Bronchial epithelial cell (primary cell): ENCODE measurements at regions not wholly inside any gene's neighbourhood (a gene's known extent, or its start where the extent isn't known, plus 50 kb on each side); places are given as distances from the start of the nearest gene placed in this dataset.

Experiments used
- DNase-seq: peaks from one replicate; pipeline ENCODE4 v3.0.0-alpha.2; 2010; ENCODE audit warnings: low read depth
- FAIRE-seq: peaks from 2 replicates; lab custom pipeline; 2011; peaks lifted over from hg19 to GRCh38; lab: Jason Lieb, UNC
- H3K27me3 ChIP-seq: 2 replicates; pipeline ENCODE4 v1.5.1; 2011; ENCODE audit warnings: low read length; ENCODE audit not compliant: control insufficient read depth, insufficient read depth
- H3K36me3 ChIP-seq: 2 replicates; pipeline ENCODE4 v1.5.1; 2011; ENCODE audit warnings: low read length; ENCODE audit not compliant: control insufficient read depth, insufficient read depth
- H3K4me3 ChIP-seq: 2 replicates; pipeline ENCODE4 v1.5.1; 2011; ENCODE audit warnings: mild to moderate bottlenecking, low read depth, low read length, control low read depth
- CTCF ChIP-seq: IDR thresholded peaks from 2 replicates; pipeline ENCODE4 v1.5.1; 2011; ENCODE audit warnings: mild to moderate bottlenecking, moderate library complexity, low read length, control low read depth, inconsistent platforms; ENCODE audit not compliant: insufficient read depth, severe bottlenecking

GRCh38 chr2:41867553-41867952 lies 180.3 kb upstream of the PKDCC start:
- no peaks in the 10 kb centered on the region for H3K27me3 ChIP-seq
- FAIRE-seq (no peak), DNase-seq (no peak)
- TF ChIP-seq CTCF, result no peak
- no peak overlapping the region for H3K4me3 ChIP-seq
- H3K36me3 ChIP-seq, result no peaks in the 10 kb centered on the region

GRCh38 chr2:41869542-41870264 lies 178.1 kb upstream of the PKDCC start:
- no peaks in the 10 kb centered on the region for H3K27me3 ChIP-seq
- DNase-seq, result peak; percentile 38
- FAIRE-seq, result no peak
- no peak overlapping the region for H3K4me3 ChIP-seq
- no peaks in the 10 kb centered on the region for H3K36me3 ChIP-seq
- TF ChIP-seq CTCF, result peak; percentile 90

- H3K36me3 ChIP-seq, result no peaks in the 10 kb centered on the region
- DNase-seq, result no peak
- no peak for TF ChIP-seq CTCF
- no peak for FAIRE-seq
- no peak overlapping the region for H3K4me3 ChIP-seq
- no peaks in the 10 kb centered on the region for H3K27me3 ChIP-seq
Measured at GRCh38 chr2:41870265-41870585, 177.6 kb upstream of the PKDCC start.

GRCh38 chr2:41871080-41871479 lies 176.7 kb upstream of the PKDCC start:
- FAIRE-seq (no peak), DNase-seq (no peak)
- Histone ChIP-seq H3K36me3 (no peaks in the 10 kb centered on the region), H3K4me3 (no peak overlapping the region), H3K27me3 (no peaks in the 10 kb centered on the region)
- no peak for TF ChIP-seq CTCF

- FAIRE-seq (no peak), DNase-seq (no peak)
- Histone ChIP-seq H3K4me3 (no peak overlapping the region), H3K27me3 (no peaks in the 10 kb centered on the region), H3K36me3 (no peaks in the 10 kb centered on the region)
- no peak for TF ChIP-seq CTCF
Measured at GRCh38 chr2:41872646-41873045, 175.2 kb upstream of the PKDCC start.
